ACHN (cell line): ENCODE measurements at regions not wholly inside any gene's neighbourhood (a gene's known extent, or its start where the extent isn't known, plus 50 kb on each side); places are given as distances from the start of the nearest gene placed in this dataset.

Experiments used
- DNase-seq: peaks from one replicate; pipeline ENCODE4 v3.0.0-alpha.2; 2015
- in situ Hi-C: cut with HindIII; loops from 2 replicates; pipeline ENCODE4 v1.10.0; 2017; ENCODE audit warnings: low sequenced_read_pairs, low pct_ligation_motif_present, low pct_unique_long_range_greater_than_20kb

- in situ Hi-C loops = no loop called here
- DNase-seq = no peak
Measured at GRCh38 chr4:166257276-166257675, 384.2 kb downstream of the TLL1 start.

GRCh38 chr4:166257891-166258290 is 384.9 kb downstream of the TLL1 start:
- no peak for DNase-seq
- in situ Hi-C loops = no loop called here

GRCh38 chr4:166259081-166259480 is 386.0 kb downstream of the TLL1 start:
- in situ Hi-C loops = no loop called here
- no peak for DNase-seq

GRCh38 chr4:166274136-166274761 is 401.2 kb downstream of the TLL1 start:
- in situ Hi-C loops = no loop called here
- no peak for DNase-seq

- no peak for DNase-seq
- in situ Hi-C loops = no loop called here
Measured at GRCh38 chr4:166274775-166275174, 401.7 kb downstream of the TLL1 start.

GRCh38 chr4:166277401-166277800 is 404.4 kb downstream of the TLL1 start:
- in situ Hi-C loops = no loop called here
- DNase-seq = no peak

- in situ Hi-C loops = no loop called here
- no peak for DNase-seq
Measured at GRCh38 chr4:166277853-166278252, 404.8 kb downstream of the TLL1 start.

GRCh38 chr4:166279261-166279660 is 406.2 kb downstream of the TLL1 start:
- in situ Hi-C loops = no loop called here
- no peak for DNase-seq

GRCh38 chr4:166280642-166281041 is 407.6 kb downstream of the TLL1 start:
- DNase-seq = no peak
- in situ Hi-C loops = no loop called here

- in situ Hi-C loops = no loop called here
- no peak for DNase-seq
Measured at GRCh38 chr4:166282081-166282770, 409.2 kb downstream of the TLL1 start.

GRCh38 chr4:166284221-166284620 is 411.2 kb downstream of the TLL1 start:
- DNase-seq = no peak
- in situ Hi-C loops = no loop called here

GRCh38 chr4:166290426-166290825 is 417.4 kb downstream of the TLL1 start:
- in situ Hi-C loops = no loop called here

GRCh38 chr4:166293556-166293955 is 420.5 kb downstream of the TLL1 start:
- in situ Hi-C loops = no loop called here
- DNase-seq = no peak

More at GRCh38 chr4:166290426-166290825, 417.4 kb downstream of the TLL1 start:
- DNase-seq = no peak

- in situ Hi-C loops = no loop called here
- DNase-seq = no peak
Measured at GRCh38 chr4:166301266-166301665, 428.2 kb downstream of the TLL1 start.

GRCh38 chr4:166308647-166309046 is 435.6 kb downstream of the TLL1 start:
- DNase-seq = no peak
- in situ Hi-C loops = no loop called here

- in situ Hi-C loops = no loop called here
Measured at GRCh38 chr4:166309286-166309685, 436.2 kb downstream of the TLL1 start.

GRCh38 chr4:166311169-166311568 is 438.1 kb downstream of the TLL1 start:
- no peak for DNase-seq
- in situ Hi-C loops = no loop called here

More at GRCh38 chr4:166309286-166309685, 436.2 kb downstream of the TLL1 start:
- DNase-seq = no peak

- no peak for DNase-seq
- in situ Hi-C loops = no loop called here
Measured at GRCh38 chr4:166312166-166312565, 439.1 kb downstream of the TLL1 start.

- in situ Hi-C loops = no loop called here
- DNase-seq = no peak
Measured at GRCh38 chr4:166314902-166315301, 441.9 kb downstream of the TLL1 start.

- in situ Hi-C loops = no loop called here
Measured at GRCh38 chr4:166315721-166316467, 442.9 kb downstream of the TLL1 start.

More at GRCh38 chr4:166315721-166316467, 442.9 kb downstream of the TLL1 start:
- DNase-seq = no peak
